Esophagus muscularis mucosa (tissue), 4 donors: ENCODE measurements at regions not wholly inside any gene's neighbourhood (a gene's known extent, or its start where the extent isn't known, plus 50 kb on each side); places are given as distances from the start of the nearest gene placed in this dataset.

ENCODE experiments used
- EP300 ChIP-seq: sonication (generic); formaldehyde crosslinking; IDR thresholded peaks from one replicate; pipeline ENCODE4 v1.6.1; 2017; ENCODE audit warnings: antibody characterized with exemption
- POLR2A ChIP-seq: fragments of 450-650 bp; IDR thresholded peaks from one replicate; pipeline ENCODE4 v1.6.1; 2017; ENCODE audit warnings: antibody characterized with exemption, moderate library complexity, mild to moderate bottlenecking, low read depth
- POLR2AphosphoS5 ChIP-seq, 2 donors: sonication (generic); formaldehyde crosslinking; IDR thresholded peaks; one replicate each; pipeline ENCODE4 v1.6.1; 2017; ENCODE audit warnings: antibody characterized with exemption in 2 of 2
- TF ChIP-seq, protein P1 (sequence below), 3 experiments: fragments of 200-600 bp in 2 of 3; fragments of 450-650 bp in 1 of 3; sonication (generic) in 2 of 3; IDR thresholded peaks; one replicate each; pipeline ENCODE4 v1.5.1; 2017 to 2019; ENCODE audit warnings: antibody characterized with exemption in 3 of 3, mild to moderate bottlenecking in 2 of 3, moderate library complexity in 1 of 3

DNA sequence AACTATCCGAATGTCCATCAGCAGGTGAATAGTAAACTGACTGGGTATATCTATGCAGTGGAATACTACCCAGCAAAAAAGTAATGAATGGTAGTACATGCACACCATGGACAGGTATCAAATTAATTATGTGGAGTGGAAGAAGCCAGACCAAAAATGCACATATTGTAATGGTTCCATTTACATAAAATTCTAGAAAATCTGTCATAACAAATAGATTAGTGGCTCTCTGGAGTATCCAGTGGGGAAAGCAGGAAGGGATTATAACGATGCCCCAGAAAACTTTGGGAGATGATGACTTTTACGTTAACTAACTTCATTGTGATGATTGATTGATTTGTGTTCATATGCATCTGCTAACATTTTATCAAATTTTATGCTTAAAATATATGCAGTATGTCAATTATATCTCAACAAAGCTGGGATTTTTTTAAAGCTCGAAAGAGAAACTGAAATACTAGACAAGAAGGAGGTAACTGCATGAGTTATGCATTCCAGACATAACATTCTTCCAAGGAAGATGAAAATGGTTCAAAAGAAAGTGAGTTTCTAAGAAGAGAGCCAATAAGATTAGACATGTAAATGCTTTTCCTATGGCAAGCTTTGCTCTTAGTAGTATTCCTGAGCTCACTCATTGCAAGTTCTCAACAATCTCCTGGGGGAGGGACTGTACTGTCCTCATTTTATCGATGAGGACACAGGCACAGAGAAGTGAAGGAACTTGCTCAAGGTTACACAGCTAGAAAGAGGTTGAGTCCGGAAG, 58.6 kb upstream of the MSX1 start:
- TF ChIP-seq, protein P1, sequence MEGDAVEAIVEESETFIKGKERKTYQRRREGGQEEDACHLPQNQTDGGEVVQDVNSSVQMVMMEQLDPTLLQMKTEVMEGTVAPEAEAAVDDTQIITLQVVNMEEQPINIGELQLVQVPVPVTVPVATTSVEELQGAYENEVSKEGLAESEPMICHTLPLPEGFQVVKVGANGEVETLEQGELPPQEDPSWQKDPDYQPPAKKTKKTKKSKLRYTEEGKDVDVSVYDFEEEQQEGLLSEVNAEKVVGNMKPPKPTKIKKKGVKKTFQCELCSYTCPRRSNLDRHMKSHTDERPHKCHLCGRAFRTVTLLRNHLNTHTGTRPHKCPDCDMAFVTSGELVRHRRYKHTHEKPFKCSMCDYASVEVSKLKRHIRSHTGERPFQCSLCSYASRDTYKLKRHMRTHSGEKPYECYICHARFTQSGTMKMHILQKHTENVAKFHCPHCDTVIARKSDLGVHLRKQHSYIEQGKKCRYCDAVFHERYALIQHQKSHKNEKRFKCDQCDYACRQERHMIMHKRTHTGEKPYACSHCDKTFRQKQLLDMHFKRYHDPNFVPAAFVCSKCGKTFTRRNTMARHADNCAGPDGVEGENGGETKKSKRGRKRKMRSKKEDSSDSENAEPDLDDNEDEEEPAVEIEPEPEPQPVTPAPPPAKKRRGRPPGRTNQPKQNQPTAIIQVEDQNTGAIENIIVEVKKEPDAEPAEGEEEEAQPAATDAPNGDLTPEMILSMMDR (IDR thresholded peaks at IDR 0.05) = no peak
- no peak for TF ChIP-seq POLR2A
- no peak for TF ChIP-seq POLR2AphosphoS5 (IDR thresholded peaks at IDR 0.05)
- TF ChIP-seq EP300 = no peak
